ENCODE measurements at regions not wholly inside any gene's neighbourhood (a gene's known extent, or its start where the extent isn't known, plus 50 kb on each side); places are given as distances from the start of the nearest gene placed in this dataset.

- intact Hi-C loops (cut with micrococcal nuclease): no loop called here
Observed at GRCh38 chr1:29644812-29645211, 408.5 kb downstream of the PTPRU start.

DNA sequence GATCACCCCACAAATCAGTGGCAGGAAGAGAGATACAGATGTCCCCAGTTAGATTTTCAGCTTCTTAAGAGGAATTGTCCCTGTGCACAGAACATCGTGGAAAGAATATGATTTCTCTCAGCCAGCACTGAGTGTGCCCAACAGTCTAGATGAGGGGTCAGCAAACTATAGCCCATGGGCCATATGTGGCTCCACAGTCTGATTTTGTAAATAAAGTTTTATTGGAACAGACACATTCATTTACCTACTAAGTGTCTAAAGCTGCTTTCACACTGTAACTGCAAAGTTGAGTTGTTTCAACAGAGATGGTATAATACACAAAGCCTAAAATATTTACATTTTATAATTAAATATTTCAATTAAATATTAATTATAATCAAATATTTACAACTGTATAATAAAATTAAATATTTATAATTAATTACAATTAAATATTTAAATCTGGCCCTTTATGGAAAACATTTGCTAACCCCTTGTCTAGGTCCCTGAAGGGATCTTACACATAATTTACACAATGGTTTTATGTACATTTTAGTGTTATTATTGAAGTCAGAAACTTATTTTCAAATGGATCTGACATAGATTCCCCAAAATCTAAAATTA lies 407.6 kb downstream of the PTPRU start:
- intact Hi-C loops (cut with micrococcal nuclease): no loop called here

GRCh38 chr1:29643281-29643680 lies 407.0 kb downstream of the PTPRU start:
- intact Hi-C loops (cut with micrococcal nuclease): no loop called here

DNA sequence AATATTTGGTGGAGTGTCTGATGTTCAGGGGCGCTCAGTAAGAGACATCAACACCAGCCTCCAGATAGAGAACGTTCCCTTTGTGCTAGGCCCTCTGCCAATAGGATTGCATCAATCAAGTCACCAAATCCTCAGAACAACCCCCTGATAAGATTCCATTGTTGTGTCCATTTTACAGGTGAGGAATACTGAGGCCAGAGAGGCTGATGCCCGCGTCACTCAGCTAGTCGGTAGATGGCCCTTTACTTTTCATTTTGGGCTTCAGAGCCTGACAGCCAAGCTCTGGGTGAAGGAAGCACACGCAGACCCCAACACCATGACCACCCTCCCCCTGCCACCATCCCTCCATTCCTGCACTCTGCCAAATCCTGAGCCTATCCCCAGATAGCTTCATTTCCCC lies 406.2 kb downstream of the PTPRU start:
- intact Hi-C loops (cut with micrococcal nuclease): no loop called here

DNA sequence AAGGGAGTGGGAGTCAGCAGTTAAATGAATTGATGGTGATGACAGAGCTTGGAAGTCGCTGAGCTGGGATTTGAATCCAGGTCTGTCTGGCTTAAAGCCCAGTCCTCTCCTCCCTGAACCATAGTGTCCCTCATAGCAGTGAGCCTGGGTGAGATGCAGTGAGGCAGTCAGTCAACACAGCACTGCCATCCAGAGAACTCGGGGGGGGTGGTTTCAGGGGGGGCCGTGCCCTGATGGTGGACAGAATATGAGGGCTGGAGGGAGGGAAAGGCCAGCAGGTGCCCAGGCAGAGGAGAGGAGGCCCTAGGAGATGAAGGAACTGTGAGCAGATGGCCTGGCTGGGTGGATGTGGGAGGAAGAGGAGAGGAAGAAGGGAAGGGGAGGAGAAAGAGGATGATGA lies 405.6 kb downstream of the PTPRU start:
- intact Hi-C loops (cut with micrococcal nuclease): no loop called here

DNA sequence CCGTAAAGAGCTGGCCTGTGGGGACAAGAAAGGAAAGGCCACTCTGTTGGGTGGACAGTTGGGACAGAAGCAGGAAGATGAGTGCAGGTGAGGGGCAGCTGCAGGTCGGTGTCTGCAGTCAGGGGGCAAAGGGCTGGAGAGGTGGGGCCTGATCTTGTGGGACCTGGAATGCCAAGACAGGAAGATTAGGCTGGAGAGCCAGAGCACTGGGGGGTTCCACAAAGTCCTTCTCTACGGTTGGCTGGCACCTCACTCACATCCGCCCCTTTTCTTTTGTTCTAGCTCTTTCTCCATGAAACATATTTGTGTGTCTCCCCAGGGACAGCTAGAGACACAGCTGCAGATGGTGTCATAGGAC lies 404.1 kb downstream of the PTPRU start:
- intact Hi-C loops (cut with micrococcal nuclease): no loop called here

DNA sequence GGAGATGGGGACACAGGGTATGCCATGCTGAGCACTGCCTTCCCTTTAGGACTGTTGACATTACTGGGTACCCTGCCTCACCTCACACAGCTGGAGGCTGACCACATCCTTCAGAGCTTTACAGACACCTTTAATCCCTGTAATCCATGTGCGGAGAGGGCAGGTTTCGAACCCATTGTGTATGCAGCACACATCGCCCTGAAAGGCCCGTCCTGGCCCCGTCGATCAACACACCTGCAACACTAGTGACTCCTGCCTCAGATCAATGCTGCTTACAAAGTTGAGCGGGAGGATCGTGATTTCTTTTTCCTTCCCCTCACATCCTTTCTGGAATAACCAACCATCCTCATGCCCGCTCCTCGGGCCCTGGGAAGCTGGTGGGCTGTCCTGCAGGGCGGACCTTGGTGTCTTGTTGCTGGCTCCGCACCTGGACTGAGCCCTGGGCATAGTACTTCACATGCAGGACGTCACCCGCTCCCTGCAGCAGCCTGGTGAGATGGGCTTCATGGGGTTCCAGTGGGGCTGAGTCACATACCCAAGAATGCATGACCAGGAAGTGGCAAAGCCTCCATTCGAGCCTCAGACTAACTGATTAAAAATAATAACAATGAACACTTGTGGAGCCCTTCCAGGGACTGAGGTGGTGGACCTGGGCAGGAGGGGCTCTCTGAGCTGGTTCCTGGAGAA lies 403.6 kb downstream of the PTPRU start:
- intact Hi-C loops (cut with micrococcal nuclease): no loop called here

- intact Hi-C loops (cut with micrococcal nuclease): no loop called here
Observed at GRCh38 chr1:29639156-29639736, 402.9 kb downstream of the PTPRU start.

DNA sequence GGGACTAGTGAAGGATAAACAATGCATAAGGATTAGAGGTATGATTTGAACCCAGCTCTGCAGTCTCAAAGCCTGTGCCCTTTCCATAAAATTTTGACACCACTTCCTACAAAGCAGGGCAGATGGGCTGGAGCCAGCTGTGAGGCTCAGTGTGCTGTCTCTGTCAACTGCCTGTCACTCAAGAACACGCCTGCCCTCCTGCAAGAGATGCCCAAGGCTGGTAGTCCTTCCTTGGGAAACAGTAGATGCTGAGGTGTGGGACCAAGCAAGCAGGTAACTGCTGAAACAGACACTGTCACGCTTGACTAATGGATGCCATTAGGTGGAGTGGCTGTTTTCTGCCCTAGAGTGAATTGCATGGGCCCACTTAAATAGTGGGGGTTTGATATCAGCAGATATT lies 402.0 kb downstream of the PTPRU start:
- intact Hi-C loops (cut with micrococcal nuclease): no loop called here

DNA sequence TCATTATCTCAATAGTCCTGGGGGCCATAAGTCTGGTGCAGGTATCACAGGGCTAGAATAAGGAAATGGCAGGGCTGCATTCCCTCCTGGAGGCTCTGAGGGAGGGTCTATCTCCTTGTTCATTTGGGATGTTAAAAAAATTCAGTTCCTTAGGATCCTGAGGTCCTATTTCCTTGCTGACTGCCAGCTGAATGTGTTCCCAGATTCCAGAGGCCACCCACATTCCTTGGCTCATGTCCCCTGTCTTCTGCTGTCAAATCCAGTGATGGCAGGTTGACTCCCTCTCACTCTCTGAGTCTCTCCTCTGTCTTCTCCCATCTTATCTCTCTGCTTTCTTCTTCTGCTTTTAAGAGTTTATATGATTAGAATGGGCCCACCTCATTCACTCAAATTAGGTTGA lies 400.6 kb downstream of the PTPRU start:
- intact Hi-C loops (cut with micrococcal nuclease): no loop called here

- intact Hi-C loops (cut with micrococcal nuclease): no loop called here
Observed at GRCh38 chr1:29635501-29636263, 399.4 kb downstream of the PTPRU start.

GRCh38 chr1:29634746-29635335 lies 398.5 kb downstream of the PTPRU start:
- intact Hi-C loops (cut with micrococcal nuclease): no loop called here

GRCh38 chr1:29634324-29634723 lies 398.0 kb downstream of the PTPRU start:
- intact Hi-C loops (cut with micrococcal nuclease): no loop called here

DNA sequence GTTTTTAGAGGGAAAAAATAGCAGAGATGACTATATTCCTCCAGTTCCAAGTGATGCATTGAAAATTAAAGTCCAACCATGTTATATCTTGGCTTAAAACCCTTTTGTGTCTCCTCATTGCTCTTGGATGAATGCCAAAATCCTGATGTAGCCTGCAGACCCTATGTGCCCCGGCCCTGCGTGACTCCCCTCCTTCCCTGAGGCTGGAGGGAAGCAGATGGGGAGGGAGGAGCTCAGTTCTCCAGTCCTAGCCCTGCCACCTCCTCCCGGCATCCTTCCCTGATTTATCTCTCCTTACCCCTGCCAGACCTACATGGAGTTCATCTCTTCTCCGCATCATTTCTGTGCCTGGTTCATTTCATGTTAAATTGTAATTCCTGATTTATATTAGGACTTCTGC lies 397.4 kb downstream of the PTPRU start:
- intact Hi-C loops (cut with micrococcal nuclease): no loop called here

DNA sequence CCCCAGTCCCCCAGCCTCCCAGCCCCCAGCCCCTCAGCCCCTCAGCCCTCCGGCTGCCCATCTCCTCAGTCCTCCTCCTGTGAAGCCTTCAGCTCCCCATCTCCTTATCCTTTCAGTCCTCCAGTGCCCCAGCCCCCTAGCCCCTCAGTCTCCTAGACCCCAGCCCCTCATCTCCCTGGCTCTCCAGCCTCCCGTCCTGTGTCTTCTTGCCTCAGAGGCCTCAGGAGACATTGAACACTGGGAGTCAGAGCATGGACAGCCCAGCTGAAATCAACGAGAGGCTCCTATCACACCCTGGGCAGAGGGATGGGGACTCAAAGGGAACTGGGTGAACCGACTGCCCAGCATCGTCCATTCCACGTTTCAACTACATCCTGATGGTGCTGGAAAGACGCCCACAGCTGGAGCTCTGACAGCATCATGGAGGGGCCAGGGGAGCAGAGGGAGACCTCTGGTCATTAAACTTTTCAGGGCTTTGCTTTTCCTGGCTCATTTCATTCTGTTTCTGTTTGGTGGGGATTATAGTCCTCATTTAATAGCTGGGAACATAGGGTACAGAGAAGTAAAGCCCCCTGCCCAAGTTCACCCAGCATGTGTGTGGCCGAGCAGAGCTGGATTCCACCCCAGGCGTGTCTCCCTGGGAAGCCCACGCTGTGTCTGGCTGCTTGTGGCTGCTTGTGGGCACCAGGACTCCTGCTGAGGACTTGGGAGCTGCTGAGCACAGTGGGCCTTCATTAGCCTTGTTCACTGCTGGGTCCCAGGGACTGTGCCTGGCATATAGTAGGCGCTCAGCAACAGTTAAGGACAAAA lies 396.7 kb downstream of the PTPRU start:
- intact Hi-C loops (cut with micrococcal nuclease): no loop called here

- intact Hi-C loops (cut with micrococcal nuclease): no loop called here
Observed at GRCh38 chr1:29631836-29632805, 395.8 kb downstream of the PTPRU start.

- intact Hi-C loops (cut with micrococcal nuclease): no loop called here
Observed at GRCh38 chr1:29631361-29631760, 395.0 kb downstream of the PTPRU start.

GRCh38 chr1:29630756-29631155 lies 394.4 kb downstream of the PTPRU start:
- intact Hi-C loops (cut with micrococcal nuclease): no loop called here

DNA sequence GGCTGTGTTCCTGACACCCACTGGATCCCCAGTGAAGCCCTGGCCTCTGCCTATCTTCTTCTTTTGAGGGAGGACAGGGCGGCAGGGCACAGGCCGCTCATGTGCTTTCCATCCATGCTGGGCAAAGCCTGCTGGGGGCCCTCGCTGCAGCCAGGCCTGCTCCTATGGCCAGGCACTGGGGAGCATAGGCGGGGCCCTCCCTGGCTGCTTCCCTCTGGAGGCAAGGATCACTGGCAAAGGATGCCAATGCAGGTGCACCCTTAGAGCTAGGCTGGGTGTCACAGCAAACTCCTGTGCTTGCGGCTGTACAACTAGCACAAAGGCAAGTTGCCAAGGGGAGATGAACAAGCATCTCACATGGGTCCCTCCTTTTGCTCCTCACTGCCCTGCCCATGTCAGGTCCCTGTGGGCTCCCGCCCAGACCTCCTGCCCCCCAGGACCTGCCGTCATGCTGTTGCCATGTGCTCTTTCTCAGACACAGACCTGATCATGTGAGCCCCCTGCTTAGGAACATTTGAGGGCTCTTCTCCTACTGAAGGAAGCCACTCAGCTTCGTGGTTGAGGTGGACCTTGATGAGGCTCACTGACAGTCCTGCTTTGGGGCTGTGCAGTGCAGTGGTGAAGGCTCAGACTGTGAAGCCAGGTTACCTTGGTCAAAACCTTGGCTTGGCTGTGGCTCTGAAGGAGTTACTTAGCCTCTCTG lies 393.6 kb downstream of the PTPRU start:
- intact Hi-C loops (cut with micrococcal nuclease): no loop called here

All from T-helper 2 cell treated with Interferon-gamma antibody and Interleukin-4, amounts not matched to agents 100 ng/mL and 5 ng/mL, for 36 hours (primary cell).